NCI-H345 (cell line): ENCODE measurements at regions not wholly inside any gene's neighbourhood (a gene's known extent, or its start where the extent isn't known, plus 50 kb on each side); places are given as distances from the start of the nearest gene placed in this dataset.
"Not testable (repeated sequence)": the region's sequence is repeated elsewhere in the genome, so short reads cannot be mapped to it uniquely, and the experiment has no call there.

Source experiments
- DNase-seq: peaks from one replicate; lab custom pipeline; 2025; lab: John Stamatoyannopoulos, UW

GRCh38 chr1:232346844-232347243 is 283.1 kb downstream of the SIPA1L2 start:
- DNase-seq: no peak

DNA sequence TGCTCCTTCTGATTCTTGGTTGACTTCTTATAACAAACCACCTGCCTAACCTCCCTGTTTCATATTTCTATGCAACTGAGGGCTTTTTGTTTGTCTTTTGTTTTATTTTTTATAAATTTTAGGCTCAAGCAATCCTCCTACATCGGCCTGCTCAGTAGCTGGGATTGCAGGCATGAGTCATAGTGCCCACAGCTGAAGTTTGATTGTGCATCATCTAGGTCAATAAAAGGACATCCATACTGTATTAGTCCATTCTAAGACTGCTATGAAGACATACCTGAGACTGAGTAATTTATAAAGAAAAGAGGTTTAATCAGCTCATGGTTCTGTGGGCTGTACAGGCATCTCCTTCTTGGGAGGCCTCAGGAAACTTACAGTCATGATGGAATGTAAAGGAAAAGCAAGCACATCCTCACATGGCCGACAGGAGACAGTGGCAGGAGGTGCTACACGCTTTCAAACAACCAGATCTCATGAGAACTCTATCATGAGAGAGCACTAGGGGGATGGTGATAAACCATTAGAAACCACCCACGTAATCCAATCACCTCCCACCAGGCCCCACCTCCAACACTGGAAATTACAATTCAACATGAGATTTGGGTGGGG is 285.0 kb downstream of the SIPA1L2 start:
- no peak for DNase-seq

DNA sequence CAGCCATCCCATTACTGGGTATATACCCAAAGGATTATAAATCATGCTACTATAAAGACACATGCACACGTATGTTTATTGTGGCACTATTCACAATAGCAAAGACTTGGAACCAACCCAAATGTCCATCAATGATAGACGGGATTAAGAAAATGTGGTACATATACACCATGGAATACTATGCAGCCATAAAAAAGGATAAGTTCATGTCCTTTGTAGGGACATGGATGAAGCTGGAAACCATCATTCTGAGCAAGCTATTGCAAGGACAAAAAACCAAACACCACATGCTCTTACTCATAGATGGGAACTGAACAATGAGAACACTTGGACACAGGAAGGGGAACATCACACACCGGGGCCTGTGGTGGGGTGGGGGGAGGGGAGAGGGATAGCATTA is 285.7 kb downstream of the SIPA1L2 start:
- DNase-seq: not testable (repeated sequence)

GRCh38 chr1:232340446-232340845 is 289.5 kb downstream of the SIPA1L2 start:
- no peak for DNase-seq

DNA sequence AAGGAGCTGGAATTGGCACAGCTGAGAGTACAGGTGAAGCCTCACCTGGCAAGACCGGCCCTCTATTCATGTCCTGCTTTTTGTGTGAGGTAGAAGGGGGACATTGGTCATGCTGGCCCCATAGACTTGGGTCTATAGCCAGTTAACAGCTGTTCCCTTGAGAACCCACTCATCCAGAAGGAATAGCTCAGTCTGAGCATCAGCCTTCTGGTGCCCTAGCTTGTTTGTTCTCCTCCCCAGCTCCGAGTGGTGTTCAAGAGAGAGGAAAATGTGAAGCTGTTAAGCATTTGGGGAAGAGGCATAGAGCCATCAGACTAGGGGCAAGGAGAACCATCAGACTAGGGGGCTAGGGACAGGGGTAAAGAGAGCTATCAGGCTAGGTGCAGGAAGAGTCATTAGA is 290.9 kb downstream of the SIPA1L2 start:
- no peak for DNase-seq

DNA sequence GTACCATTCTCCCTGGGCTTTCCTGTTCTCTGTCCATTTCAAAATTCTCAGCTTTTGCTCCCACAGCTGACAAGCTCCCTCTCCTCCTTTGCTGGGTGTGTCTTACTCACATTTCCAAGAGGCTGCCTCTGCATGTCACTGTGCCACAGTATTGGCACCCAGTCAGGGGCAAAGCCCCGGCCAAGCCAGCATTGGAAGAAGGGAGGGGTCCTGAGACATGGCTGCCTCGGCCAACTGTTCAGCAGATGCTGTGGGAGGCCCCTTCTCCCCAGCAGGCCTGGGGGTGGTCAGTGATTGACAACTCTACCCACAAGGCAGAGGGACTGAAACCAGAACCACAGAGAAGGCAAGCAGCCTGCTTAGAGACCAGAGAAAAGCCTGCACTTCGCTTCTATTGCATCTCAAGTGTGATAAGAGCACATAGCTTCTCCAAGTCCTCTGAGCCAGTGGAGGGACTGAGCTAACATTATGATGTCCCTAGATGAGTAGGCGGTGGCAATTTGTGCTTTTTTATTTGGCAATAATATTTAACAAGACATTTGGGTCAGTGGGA is 294.1 kb downstream of the SIPA1L2 start:
- DNase-seq: no peak

- no peak for DNase-seq
Measured at GRCh38 chr1:232335261-232335660, 294.7 kb downstream of the SIPA1L2 start.

GRCh38 chr1:232334811-232335210 is 295.1 kb downstream of the SIPA1L2 start:
- peak; percentile 64 for DNase-seq

- DNase-seq: no peak
Measured at GRCh38 chr1:232334246-232334645, 295.7 kb downstream of the SIPA1L2 start.

DNA sequence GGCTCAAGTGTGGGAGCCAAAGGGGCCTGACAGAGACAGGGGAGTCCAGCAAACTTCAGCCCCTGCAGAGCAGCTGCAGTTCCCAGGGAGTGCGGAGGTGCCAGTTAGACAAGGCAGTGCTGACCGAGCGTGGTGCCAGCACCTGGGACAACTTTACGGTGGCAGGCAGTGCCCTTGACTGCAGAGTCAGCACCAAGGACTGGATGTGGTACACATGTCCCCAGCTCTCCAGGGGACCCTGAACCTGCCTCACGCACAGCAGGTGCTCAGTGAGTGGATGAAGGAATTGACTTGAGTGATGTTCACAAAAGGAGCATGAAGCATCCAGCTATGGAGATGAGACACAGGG is 296.5 kb downstream of the SIPA1L2 start:
- peak; percentile 67 for DNase-seq

- DNase-seq: peak; percentile 67
Measured at GRCh38 chr1:232332710-232333418, 297.1 kb downstream of the SIPA1L2 start.

GRCh38 chr1:232329103-232329813 is 300.7 kb downstream of the SIPA1L2 start:
- DNase-seq: no peak

GRCh38 chr1:232328486-232329102 is 301.3 kb downstream of the SIPA1L2 start:
- DNase-seq: no peak

DNA sequence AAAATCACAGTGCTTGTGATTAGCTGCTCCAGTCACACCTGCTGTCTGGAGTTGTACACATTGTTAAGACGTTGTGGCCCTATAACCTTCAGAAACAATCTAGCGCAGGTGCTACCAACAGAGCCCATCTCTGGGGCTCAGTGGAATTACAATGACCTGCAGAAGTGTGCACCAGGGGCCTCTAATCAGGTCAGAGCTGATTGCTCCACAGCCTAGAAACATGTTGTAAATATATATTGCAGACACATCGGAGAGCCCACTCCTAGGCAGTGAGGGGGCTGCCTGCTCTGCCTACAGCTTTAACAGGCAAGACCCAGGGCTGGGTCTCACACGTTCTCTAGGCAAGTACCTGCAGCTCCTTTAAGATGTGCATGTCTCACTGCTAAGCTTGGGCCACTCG is 302.0 kb downstream of the SIPA1L2 start:
- peak; percentile 65 for DNase-seq

DNA sequence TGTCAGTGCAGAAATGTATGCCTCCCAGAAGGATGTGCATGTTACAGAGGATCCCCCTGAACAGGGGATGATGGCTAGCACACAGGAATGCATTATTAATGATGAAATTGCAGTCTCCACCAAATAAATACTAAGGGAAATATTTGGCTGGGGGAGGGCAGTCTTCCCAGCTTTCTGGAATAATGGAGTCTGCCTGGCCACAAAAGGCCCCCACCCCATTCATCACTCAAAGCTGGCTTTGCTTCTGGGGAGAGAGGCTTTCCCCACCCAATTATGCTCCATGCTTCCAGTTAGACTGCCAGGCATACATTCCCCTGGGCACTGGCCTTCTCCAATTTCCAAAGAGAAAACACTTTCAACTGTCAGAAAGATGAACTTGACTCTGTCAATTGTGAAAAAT is 302.7 kb downstream of the SIPA1L2 start:
- DNase-seq: no peak

DNA sequence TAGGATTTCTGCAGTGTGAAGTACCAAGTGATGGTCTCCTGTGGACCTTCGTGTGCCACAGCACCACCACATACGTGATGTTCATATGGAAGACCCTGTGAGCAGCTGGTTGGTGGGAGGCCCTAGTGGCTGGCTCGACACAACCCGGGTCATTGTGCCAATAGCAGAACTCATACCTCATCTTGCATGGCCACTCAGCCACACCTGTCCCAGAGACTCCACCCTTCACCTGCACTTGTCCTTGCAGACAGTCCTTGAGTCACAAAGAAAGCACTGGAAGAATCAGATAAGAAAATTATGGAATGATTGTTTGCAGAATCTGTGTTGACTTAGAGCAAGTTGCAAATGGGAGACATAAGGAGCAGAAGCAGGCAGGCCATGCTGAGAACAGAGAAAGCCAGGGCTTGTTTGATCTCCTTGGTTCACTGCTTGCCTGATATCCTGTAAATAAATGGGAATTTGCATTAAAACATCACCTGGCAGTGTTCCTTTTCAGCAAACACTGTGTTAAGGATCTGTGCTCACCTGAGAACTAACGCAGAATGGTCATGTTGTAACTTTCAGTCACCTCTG is 307.7 kb downstream of the SIPA1L2 start:
- DNase-seq: peak; percentile 50

DNA sequence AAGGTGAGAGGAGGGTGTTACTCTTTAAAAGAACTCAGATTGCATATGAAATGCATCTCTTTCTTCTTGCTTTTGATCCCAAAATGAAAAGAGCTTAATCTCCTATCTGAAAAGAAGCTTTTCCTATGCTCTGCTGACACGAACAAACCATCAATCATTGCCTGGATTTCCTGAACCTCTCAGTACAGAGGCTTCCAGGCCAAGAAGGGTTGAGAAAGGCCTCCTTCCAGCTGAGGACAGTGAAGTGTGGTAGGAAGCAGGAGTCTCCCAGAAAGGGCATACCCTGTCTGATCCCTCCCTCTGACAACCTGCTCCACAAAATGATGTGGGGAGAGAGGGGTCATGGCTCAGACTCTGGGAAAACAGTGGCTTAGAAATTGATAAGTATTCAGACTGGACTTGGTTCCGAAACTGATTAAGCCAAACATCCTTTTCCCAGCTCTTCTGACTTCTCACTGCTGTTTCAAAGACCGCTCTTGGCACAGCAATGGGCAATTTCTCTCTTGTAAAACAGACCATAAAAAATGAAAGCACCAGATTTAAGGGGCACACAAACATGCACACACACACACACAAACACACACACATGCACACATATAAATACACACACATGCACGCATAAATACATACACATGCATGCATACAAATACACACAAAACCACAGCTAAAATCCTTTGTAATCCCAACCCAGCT is 310.3 kb downstream of the SIPA1L2 start:
- DNase-seq: no peak

GRCh38 chr1:232319072-232319471 is 310.9 kb downstream of the SIPA1L2 start:
- peak; percentile 34 for DNase-seq

DNA sequence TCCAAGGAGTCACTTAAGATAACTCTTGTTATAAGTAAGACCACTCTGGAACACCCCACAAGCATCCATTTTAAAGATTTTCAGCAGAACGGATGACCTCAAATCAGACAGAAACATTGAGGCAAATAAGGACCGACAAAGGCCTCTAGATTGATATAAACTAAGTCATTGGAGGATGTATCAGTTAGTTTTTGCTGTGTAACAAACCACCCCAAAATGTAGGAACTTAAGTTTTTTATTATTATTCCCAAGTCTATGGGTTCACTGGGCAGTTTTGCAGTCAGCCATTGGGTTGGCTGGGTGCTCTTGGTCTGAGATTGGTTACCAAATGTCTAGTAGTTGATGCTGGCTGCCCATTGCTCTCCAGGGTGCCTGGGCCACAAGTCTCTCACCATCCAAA is 311.8 kb downstream of the SIPA1L2 start:
- no peak for DNase-seq

GRCh38 chr1:232317350-232317749 is 312.6 kb downstream of the SIPA1L2 start:
- DNase-seq: no peak

GRCh38 chr1:232316864-232317263 is 313.1 kb downstream of the SIPA1L2 start:
- DNase-seq: no peak

- DNase-seq: not testable (repeated sequence)
Measured at GRCh38 chr1:232313876-232314275, 316.1 kb downstream of the SIPA1L2 start.
